ENCODE measurements at regions not wholly inside any gene's neighbourhood (a gene's known extent, or its start where the extent isn't known, plus 50 kb on each side); places are given as distances from the start of the nearest gene placed in this dataset.

- no peaks in the 10 kb centered on the region for H3K9me3 ChIP-seq (ENCODE audit: low read depth, low read length)
- no peak overlapping the region for H3K27ac ChIP-seq (ENCODE audit: low read depth, low read length)
- H3K4me1 ChIP-seq (ENCODE audit: insufficient read depth, low read length), result peaks cover 7% of the 10 kb centered on the region
- H4K20me1 ChIP-seq (ENCODE audit: insufficient read depth, low read length), result no peaks in the 10 kb centered on the region
- no peak for TF ChIP-seq CTCF (IDR thresholded peaks at IDR 0.05; ENCODE audit: extremely low read depth, low read depth, low read length)
- DNase-seq (ENCODE audit: insufficient read length, low spot score, missing footprints), result no peak
- no peak overlapping the region for H2AFZ ChIP-seq (ENCODE audit: low read length)
- H3K4me3 ChIP-seq (ENCODE audit: insufficient read depth, low read length), result no peak overlapping the region
- no peak overlapping the region for H3K4me2 ChIP-seq (ENCODE audit: insufficient read depth, low read length)
- no peaks in the 10 kb centered on the region for H3K79me2 ChIP-seq (ENCODE audit: insufficient read depth, low read length)
- H3K27me3 ChIP-seq (ENCODE audit: insufficient read depth, low read length), result no peaks in the 10 kb centered on the region
- H3K36me3 ChIP-seq (ENCODE audit: insufficient read depth, low read length), result no peaks in the 10 kb centered on the region
These were observed 184.3 kb downstream of the ZC3H11B start for GRCh38 chr1:219428651-219429050.

- H3K36me3 ChIP-seq (ENCODE audit: insufficient read depth, low read length), result no peaks in the 10 kb centered on the region
- H3K9me3 ChIP-seq (ENCODE audit: low read depth, low read length), result no peaks in the 10 kb centered on the region
- no peak overlapping the region for H2AFZ ChIP-seq (ENCODE audit: low read length)
- H3K4me3 ChIP-seq (ENCODE audit: insufficient read depth, low read length), result no peak overlapping the region
- no peak for DNase-seq (ENCODE audit: insufficient read length, low spot score, missing footprints)
- no peak for TF ChIP-seq CTCF (IDR thresholded peaks at IDR 0.05; ENCODE audit: extremely low read depth, low read depth, low read length)
- H3K27ac ChIP-seq (ENCODE audit: low read depth, low read length), result no peak overlapping the region
- peaks cover 9% of the 10 kb centered on the region for H3K4me1 ChIP-seq (ENCODE audit: insufficient read depth, low read length)
- no peaks in the 10 kb centered on the region for H3K27me3 ChIP-seq (ENCODE audit: insufficient read depth, low read length)
- no peaks in the 10 kb centered on the region for H4K20me1 ChIP-seq (ENCODE audit: insufficient read depth, low read length)
- H3K79me2 ChIP-seq (ENCODE audit: insufficient read depth, low read length), result no peaks in the 10 kb centered on the region
- no peak overlapping the region for H3K4me2 ChIP-seq (ENCODE audit: insufficient read depth, low read length)
These were observed 184.9 kb downstream of the ZC3H11B start for GRCh38 chr1:219427989-219428388.

DNA sequence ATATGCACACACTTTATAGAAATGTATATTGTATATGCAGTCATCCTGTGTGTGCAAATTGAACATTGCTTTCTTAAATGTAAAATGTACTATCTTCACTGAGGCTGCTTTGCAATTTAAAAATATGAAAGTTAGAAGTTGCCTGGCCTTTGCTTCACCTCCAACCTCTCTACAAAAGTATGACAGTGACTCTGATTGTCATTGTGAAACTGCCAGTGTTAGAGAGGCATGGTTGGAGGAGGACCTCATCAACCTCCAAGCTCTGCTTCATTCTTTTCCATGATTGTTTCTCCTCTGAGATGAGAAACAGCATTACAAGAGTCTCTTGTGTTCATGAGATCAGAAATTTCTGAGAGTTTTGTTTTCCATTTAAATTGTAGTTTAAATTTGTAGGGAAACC is 185.5 kb downstream of the ZC3H11B start:
- DNase-seq (ENCODE audit: insufficient read length, low spot score, missing footprints), result no peak
- Histone ChIP-seq H4K20me1 (ENCODE audit: insufficient read depth, low read length) (no peaks in the 10 kb centered on the region), H2AFZ (ENCODE audit: low read length) (no peak overlapping the region), H3K4me3 (ENCODE audit: insufficient read depth, low read length) (no peak overlapping the region), H3K9me3 (ENCODE audit: low read depth, low read length) (no peaks in the 10 kb centered on the region), H3K4me2 (ENCODE audit: insufficient read depth, low read length) (no peak overlapping the region), H3K27ac (ENCODE audit: low read depth, low read length) (no peak overlapping the region), H3K36me3 (ENCODE audit: insufficient read depth, low read length) (no peaks in the 10 kb centered on the region), H3K79me2 (ENCODE audit: insufficient read depth, low read length) (no peaks in the 10 kb centered on the region), H3K4me1 (ENCODE audit: insufficient read depth, low read length) (peaks cover 8% of the 10 kb centered on the region), H3K27me3 (ENCODE audit: insufficient read depth, low read length) (no peaks in the 10 kb centered on the region)
- no peak for TF ChIP-seq CTCF (IDR thresholded peaks at IDR 0.05; ENCODE audit: extremely low read depth, low read depth, low read length)

DNA sequence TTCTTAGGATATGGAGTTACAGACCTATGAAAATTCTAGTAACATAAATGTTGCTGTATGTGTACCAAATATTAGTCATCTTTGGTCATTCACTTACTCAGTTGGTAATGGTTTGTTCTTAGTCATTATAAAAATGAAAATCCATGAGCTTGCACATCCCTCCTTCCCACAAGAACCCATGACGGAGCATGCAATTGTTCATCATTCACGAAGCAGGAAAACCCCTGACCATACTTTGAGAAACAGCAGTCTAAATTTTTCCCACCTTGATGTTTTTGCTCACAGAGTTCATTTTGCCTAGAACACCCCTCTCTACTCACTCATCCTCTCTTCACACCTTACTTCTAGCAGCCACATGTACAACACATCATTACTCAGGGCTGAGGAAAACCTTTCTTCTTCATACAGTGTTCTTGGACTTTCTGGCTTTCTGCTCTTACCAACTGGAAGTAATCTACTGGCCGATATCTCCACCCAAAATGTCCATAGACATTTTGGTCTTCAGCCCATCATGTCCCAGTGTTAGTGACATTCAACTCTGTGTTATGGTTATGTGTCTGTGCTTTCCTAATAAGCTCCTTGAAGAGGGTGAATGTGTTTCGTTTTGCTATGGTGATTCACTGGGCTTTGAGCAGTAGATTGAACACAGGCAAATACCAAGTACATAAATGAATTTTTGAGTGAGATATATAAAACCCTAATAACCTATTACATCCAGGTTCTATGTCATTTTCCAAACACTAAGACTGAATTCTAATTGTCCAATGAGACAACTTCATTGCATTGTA is 189.9 kb downstream of the ZC3H11B start:
- H4K20me1 ChIP-seq (ENCODE audit: insufficient read depth, low read length), result no peaks in the 10 kb centered on the region
- peak overlapping the region; percentile 62 for H3K4me2 ChIP-seq (ENCODE audit: insufficient read depth, low read length)
- no peak for TF ChIP-seq CTCF (IDR thresholded peaks at IDR 0.05; ENCODE audit: extremely low read depth, low read depth, low read length)
- H2AFZ ChIP-seq (ENCODE audit: low read length), result peak overlapping the region; percentile 68
- H3K36me3 ChIP-seq (ENCODE audit: insufficient read depth, low read length), result no peaks in the 10 kb centered on the region
- peak overlapping the region; percentile 41 for H3K4me3 ChIP-seq (ENCODE audit: insufficient read depth, low read length)
- peak; percentile 74 for DNase-seq (ENCODE audit: insufficient read length, low spot score, missing footprints)
- H3K27ac ChIP-seq (ENCODE audit: low read depth, low read length), result peak overlapping the region; percentile 85
- H3K9me3 ChIP-seq (ENCODE audit: low read depth, low read length), result no peaks in the 10 kb centered on the region
- no peaks in the 10 kb centered on the region for H3K27me3 ChIP-seq (ENCODE audit: insufficient read depth, low read length)
- H3K4me1 ChIP-seq (ENCODE audit: insufficient read depth, low read length), result peaks cover 5% of the 10 kb centered on the region
- H3K79me2 ChIP-seq (ENCODE audit: insufficient read depth, low read length), result no peaks in the 10 kb centered on the region
